SH-SY5Y (cell line): ENCODE measurements at regions not wholly inside any gene's neighbourhood (a gene's known extent, or its start where the extent isn't known, plus 50 kb on each side); places are given as distances from the start of the nearest gene placed in this dataset.

Experiments
- GATA2 ChIP-seq: IDR thresholded peaks from 2 replicates; pipeline ENCODE4 v1.6.1; 2011; ENCODE audit warnings: mild to moderate bottlenecking, low read depth, low read length
- GATA3 ChIP-seq: IDR thresholded peaks from 2 replicates; pipeline ENCODE4 v1.6.1; 2011; ENCODE audit warnings: low read depth, mild to moderate bottlenecking, low read length, moderate library complexity

DNA sequence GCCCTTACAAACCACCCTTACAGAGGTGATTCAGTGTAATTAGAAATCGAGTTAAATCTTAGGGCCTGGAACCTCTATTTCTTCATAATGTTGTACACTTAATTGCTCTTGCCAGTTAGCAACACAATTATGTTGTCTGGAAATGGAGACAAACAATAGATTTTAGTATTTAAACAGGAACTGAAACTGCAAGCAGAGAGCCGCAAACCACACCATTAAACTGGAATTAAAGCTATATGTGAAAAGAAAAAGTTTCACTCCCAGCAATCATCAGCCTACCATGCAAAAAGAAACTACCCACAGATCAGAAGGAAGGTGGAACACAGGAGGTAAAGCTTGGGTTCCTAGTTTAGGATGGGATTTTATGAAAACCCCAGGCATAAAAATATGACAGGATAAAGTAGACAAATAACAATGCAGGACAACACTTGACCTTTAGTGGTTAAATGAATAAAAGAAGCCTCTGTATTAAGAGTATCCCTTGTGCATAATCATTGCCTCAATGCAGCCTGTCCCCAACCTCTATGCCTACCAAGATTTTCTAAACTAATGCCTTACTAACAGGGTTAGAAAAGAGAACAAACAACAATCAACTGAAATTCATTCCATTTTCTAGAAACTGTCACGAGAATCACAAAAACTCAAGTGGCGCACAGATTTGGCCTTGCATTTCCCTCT is 304.3 kb upstream of the ESRRG start:
- no peak for TF ChIP-seq GATA2
- no peak for TF ChIP-seq GATA3
